DMS153 treated with DMSO at 0.1 percent for 48 hours (cell line): ENCODE measurements at regions not wholly inside any gene's neighbourhood (a gene's known extent, or its start where the extent isn't known, plus 50 kb on each side); places are given as distances from the start of the nearest gene placed in this dataset.

ENCODE experiments used
- DNase-seq: peaks from one replicate; lab custom pipeline; 2025; ENCODE audit not compliant: unreplicated experiment; lab: John Stamatoyannopoulos, UW

- no peak for DNase-seq
Measured at GRCh38 chr21:36554411-36555157, 74.7 kb upstream of the CLDN14 start.

DNA sequence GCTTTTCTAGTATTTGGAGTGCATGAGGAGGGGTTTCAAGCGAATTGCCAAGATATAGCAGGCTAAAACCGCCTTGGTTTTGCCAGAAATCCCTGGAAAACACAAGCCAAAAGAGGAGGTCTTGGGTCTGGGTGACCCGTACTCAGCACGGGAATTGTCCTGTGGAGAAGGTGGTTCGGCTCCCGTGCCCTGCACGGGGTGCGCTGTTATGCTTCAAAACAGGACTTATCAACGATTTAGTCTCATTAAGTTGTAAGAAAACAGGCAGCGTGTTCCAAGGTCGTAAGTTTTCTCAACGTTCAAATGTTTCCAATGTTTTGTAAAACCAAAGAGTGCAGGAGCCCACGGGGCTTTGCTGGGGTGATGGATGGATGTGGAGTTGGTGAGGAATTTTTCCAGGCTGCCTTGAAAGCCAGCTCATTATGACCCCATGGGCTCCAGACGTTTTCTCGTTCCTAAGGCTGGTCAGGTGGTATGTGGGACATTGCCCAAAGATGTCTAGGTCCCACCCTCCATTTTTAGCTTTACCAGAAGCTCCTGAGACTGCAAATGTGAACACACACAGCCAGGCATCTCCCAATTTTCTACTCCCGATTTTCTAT, 75.4 kb upstream of the CLDN14 start:
- DNase-seq = no peak

- DNase-seq = no peak
Measured at GRCh38 chr21:36557316-36557715, 77.4 kb upstream of the CLDN14 start.

GRCh38 chr21:36560933-36561575, 81.1 kb upstream of the CLDN14 start:
- DNase-seq = no peak

GRCh38 chr21:36563341-36563926, 83.5 kb upstream of the CLDN14 start:
- no peak for DNase-seq

DNA sequence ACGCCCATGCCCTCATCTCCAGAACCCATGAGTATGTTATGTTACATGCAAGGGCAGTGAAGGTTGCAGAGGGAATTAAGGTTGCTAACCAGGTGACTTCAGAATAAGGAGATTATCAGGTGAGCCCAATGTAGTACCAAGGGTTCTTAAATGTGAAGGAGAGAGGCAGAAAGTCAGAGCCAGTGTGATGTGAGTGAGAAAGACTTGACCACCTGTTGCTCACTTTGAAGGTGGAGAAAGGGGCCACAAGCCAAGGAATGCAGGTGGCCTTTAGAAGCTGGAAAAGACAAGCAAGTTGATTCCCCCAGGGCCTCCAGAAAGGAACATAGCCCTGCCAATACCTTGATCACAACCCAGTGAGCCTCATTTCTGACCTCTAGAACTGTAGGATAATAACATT, 84.7 kb upstream of the CLDN14 start:
- DNase-seq = no peak

DNA sequence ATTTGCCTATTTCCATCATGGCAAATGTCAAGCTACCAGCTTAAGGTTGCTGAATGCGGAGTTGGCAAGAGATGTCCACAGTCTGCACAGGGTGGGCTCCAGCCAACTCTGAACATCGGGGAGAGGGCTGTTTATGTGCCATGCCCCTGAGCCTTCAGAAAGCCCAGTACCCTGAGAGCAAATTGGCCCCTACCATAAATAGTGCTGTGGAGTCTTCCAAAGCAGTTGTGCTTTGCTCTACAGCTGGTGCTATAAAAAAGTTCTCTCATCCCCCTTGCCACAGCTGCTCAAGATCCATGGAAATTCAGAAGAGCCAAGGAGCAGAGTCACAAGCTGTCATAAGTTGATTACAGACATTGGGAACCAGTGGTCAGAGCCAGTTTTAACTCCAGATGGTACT, 85.6 kb upstream of the CLDN14 start:
- no peak for DNase-seq

DNA sequence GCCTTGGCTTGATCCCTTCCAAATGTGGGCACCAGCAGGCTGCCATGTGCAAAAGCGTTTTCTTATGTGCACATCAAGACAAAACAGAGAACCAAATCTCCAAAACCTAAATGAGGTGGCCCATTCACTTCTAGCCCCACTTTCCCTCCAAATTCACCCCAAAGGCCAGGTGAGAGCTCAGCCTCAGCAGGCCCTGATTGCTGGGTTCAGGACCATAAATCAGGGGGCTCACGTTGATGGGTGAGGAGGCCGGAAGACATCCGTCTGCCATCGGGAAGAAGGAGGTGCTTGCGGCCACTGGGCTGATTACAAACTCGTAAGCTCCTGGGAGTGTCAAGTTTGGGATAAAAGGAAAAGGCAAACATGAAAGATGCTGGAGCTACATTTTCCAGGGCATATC, 86.7 kb upstream of the CLDN14 start:
- DNase-seq = no peak

GRCh38 chr21:36567216-36567885, 87.4 kb upstream of the CLDN14 start:
- DNase-seq = no peak

GRCh38 chr21:36569511-36569910, 89.6 kb upstream of the CLDN14 start:
- DNase-seq = no peak

DNA sequence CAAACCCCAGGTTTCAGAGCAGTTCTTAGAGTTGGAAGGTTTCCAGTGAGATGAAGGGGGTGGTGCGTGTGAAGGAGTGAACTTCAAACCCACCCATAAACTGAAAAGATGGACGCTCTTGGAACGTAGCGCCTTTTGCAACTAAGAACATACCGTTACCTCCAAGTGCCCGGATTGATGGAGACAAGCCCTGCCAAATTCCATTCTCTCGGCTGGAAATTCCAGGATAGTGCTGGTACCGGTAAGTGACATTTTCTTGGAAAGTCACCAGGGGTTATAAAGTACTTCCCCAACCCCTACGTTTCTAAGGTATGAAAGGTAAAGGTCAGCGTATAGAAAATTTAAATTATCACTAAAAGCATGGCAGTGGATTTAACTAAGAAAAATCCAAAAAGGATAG, 91.6 kb upstream of the CLDN14 start:
- no peak for DNase-seq

GRCh38 chr21:36572039-36572438, 92.1 kb upstream of the CLDN14 start:
- DNase-seq = no peak

- DNase-seq = no peak
Measured at GRCh38 chr21:36575306-36575705, 95.4 kb upstream of the CLDN14 start.

GRCh38 chr21:36576441-36576840, 96.5 kb upstream of the CLDN14 start:
- no peak for DNase-seq

DNA sequence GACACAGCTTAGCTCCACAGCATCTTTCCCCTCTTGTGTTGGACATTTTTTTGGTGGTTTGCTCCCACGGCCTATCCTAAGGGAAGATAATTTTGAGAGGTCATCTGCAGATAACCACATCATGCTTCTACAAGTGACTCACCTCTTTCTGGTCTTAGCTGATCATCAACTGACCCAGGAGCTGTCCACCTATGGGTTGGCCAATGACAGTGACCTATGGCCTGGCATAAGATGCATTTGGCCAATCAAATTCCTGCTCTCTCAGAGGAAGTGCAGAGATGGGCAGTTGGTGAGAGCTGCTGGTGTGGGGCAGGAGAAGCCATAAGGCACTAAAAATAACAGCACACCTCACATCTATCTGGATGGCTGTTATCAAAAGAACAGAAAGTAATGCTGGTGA, 100.0 kb upstream of the CLDN14 start:
- no peak for DNase-seq

GRCh38 chr21:36582271-36582670, 102.3 kb upstream of the CLDN14 start:
- DNase-seq = no peak

GRCh38 chr21:36583591-36583990, 103.7 kb upstream of the CLDN14 start:
- DNase-seq = no peak

GRCh38 chr21:36584980-36585940, 105.3 kb upstream of the CLDN14 start:
- DNase-seq = no peak

DNA sequence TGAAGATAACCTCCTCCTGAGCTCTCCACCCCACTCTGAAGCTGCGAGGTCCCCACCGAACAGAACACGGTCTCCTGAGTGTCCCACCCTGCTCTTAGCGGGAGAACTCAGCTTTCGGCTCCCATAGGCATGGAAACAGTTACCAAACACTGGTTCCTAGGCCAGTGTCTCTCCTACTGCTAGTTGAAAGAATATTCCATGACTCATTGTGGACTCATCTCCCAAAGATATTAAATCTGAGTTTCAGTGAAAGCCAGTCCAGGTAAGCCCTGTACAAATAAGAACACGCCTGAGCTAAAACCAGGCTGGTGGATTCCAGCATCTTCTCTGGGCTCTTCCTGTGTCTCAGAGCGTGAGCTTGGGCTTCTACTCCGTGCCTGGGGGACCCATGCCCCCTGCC, 107.5 kb upstream of the CLDN14 start:
- DNase-seq = no peak

GRCh38 chr21:36589352-36589971, 109.5 kb upstream of the SIM2 start:
- no peak for DNase-seq
